Progenitor cell of endocrine pancreas (in vitro differentiated cells): ENCODE measurements at regions not wholly inside any gene's neighbourhood (a gene's known extent, or its start where the extent isn't known, plus 50 kb on each side); places are given as distances from the start of the nearest gene placed in this dataset.

Source experiments
- DNase-seq: peaks from one replicate; pipeline ENCODE4 v3.0.0; 2021; ENCODE audit warnings: low spot score; ENCODE audit not compliant: unreplicated experiment
- H3K27ac Mint-ChIP-seq: 2 replicates; pipeline ENCODE4 v1.8.0; 2021; ENCODE audit warnings: mild to moderate bottlenecking, moderate library complexity, mixed read lengths
- H3K27me3 Mint-ChIP-seq: 2 replicates; pipeline ENCODE4 v1.8.0; 2021; ENCODE audit warnings: mixed read lengths
- H3K36me3 Mint-ChIP-seq: 2 replicates; pipeline ENCODE4 v1.8.0; 2022; ENCODE audit warnings: mixed read lengths; ENCODE audit not compliant: insufficient read depth
- H3K4me1 Mint-ChIP-seq: 2 replicates; pipeline ENCODE4 v1.8.0; 2021; ENCODE audit warnings: low read depth, mixed read lengths
- H3K4me3 Mint-ChIP-seq: 2 replicates; pipeline ENCODE4 v1.8.0; 2021; ENCODE audit warnings: low read depth, mild to moderate bottlenecking, moderate library complexity, mixed read lengths
- H3K9me3 Mint-ChIP-seq: 2 replicates; pipeline ENCODE4 v1.8.0; 2021; ENCODE audit warnings: low read depth, mixed read lengths
- TF ChIP-seq, protein P1 (sequence below): fragments of 200-600 bp; sonication (generic); IDR thresholded peaks from one replicate; pipeline ENCODE4 v1.5.0; 2021; ENCODE audit warnings: antibody characterized with exemption, mild to moderate bottlenecking; ENCODE audit not compliant: unreplicated experiment

- no peak for DNase-seq
- Mint-ChIP-seq H3K4me1 (no peaks in the 10 kb centered on the region), H3K27me3 (no peaks in the 10 kb centered on the region), H3K36me3 (no peaks in the 10 kb centered on the region), H3K4me3 (no peak overlapping the region), H3K27ac (no peak overlapping the region), H3K9me3 (no peaks in the 10 kb centered on the region)
- TF ChIP-seq, protein P1, sequence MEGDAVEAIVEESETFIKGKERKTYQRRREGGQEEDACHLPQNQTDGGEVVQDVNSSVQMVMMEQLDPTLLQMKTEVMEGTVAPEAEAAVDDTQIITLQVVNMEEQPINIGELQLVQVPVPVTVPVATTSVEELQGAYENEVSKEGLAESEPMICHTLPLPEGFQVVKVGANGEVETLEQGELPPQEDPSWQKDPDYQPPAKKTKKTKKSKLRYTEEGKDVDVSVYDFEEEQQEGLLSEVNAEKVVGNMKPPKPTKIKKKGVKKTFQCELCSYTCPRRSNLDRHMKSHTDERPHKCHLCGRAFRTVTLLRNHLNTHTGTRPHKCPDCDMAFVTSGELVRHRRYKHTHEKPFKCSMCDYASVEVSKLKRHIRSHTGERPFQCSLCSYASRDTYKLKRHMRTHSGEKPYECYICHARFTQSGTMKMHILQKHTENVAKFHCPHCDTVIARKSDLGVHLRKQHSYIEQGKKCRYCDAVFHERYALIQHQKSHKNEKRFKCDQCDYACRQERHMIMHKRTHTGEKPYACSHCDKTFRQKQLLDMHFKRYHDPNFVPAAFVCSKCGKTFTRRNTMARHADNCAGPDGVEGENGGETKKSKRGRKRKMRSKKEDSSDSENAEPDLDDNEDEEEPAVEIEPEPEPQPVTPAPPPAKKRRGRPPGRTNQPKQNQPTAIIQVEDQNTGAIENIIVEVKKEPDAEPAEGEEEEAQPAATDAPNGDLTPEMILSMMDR, result no peak
Measured at GRCh38 chr4:32988165-32988811, 2268.1 kb downstream of the PCDH7 start.

GRCh38 chr4:32991663-32992062 lies 2271.5 kb downstream of the PCDH7 start:
- H3K36me3 Mint-ChIP-seq, result no peaks in the 10 kb centered on the region
- H3K4me1 Mint-ChIP-seq, result no peaks in the 10 kb centered on the region
- no peaks in the 10 kb centered on the region for H3K9me3 Mint-ChIP-seq
- DNase-seq, result no peak
- TF ChIP-seq, protein P1, result no peak
- H3K27me3 Mint-ChIP-seq, result peaks cover 1% of the 10 kb centered on the region
- no peak overlapping the region for H3K27ac Mint-ChIP-seq
- no peak overlapping the region for H3K4me3 Mint-ChIP-seq

DNA sequence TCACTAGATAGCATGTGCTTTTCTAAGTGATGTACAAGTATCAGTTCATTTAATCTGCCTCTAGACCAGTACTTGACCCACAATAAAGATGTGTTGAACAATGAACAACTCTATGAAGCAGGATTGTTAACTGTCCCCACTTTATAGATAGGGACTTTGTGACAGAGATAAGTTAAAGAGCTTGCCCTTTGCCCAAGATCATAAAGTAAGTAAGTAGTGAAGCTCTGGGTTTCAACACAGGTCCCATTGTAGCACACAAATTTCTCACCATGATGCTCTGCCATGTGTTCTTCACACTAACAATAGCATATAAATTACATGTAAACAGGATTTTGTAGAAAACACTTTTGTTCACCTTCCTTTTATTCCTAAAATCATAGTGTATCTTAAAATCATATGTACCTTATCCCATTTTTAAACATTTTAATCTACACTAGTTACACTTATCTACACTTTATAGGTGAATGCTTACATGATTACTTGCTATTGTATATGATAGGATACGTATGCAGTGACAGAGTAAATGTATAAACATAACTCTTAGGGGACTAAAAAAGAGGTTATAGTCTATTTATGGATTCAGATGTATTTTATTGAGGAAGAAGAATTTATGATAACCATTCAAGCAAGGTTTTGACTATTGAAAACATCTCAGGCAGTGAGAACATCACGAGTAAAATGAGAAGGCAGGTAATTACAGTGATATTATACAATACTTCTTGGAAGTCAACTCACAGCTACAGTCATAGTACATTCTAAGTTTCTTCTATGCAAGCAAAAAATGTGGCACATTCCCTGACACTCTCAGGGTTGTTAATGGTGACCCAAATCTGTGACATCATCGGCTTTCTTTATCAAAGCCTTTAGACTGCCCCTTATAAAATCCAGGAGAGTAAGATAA lies 2275.1 kb downstream of the PCDH7 start:
- no peak overlapping the region for H3K27ac Mint-ChIP-seq
- peaks cover 2% of the 10 kb centered on the region for H3K27me3 Mint-ChIP-seq
- TF ChIP-seq, protein P1, result no peak
- no peak for DNase-seq
- H3K4me3 Mint-ChIP-seq, result no peak overlapping the region
- peaks cover 3% of the 10 kb centered on the region for H3K4me1 Mint-ChIP-seq
- H3K36me3 Mint-ChIP-seq, result no peaks in the 10 kb centered on the region
- H3K9me3 Mint-ChIP-seq, result no peaks in the 10 kb centered on the region

GRCh38 chr4:33013282-33013681 lies 2293.1 kb downstream of the PCDH7 start:
- Mint-ChIP-seq H3K27me3 (no peaks in the 10 kb centered on the region), H3K4me1 (peaks cover 2% of the 10 kb centered on the region), H3K36me3 (no peaks in the 10 kb centered on the region), H3K4me3 (no peak overlapping the region), H3K9me3 (no peaks in the 10 kb centered on the region), H3K27ac (no peak overlapping the region)
- DNase-seq, result no peak
- TF ChIP-seq, protein P1, result no peak

DNA sequence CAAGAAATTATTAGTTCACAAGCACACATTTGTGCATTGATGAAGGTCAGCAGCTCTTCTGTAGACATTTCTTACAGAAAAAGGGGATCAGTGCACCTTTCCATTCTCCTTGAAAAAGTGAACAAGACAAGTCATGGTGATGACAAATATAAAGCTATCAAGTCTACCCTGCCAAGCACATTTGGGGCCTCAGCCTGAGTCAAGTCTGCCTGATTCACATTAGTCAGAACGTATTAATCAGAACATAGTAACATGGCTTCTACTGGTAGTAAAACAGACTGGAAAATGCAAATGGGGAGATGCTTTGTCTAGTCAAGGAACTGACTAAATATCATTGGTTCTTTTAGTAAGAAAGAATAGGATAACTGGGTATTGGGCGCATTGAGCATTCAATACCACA lies 2305.1 kb downstream of the PCDH7 start:
- H3K4me1 Mint-ChIP-seq, result no peaks in the 10 kb centered on the region
- H3K27me3 Mint-ChIP-seq, result no peaks in the 10 kb centered on the region
- no peak overlapping the region for H3K27ac Mint-ChIP-seq
- no peak for DNase-seq
- H3K9me3 Mint-ChIP-seq, result no peaks in the 10 kb centered on the region
- no peaks in the 10 kb centered on the region for H3K36me3 Mint-ChIP-seq
- no peak overlapping the region for H3K4me3 Mint-ChIP-seq
- TF ChIP-seq, protein P1, result no peak
